ENCODE measurements at regions not wholly inside any gene's neighbourhood (a gene's known extent, or its start where the extent isn't known, plus 50 kb on each side); places are given as distances from the start of the nearest gene placed in this dataset.

DNA sequence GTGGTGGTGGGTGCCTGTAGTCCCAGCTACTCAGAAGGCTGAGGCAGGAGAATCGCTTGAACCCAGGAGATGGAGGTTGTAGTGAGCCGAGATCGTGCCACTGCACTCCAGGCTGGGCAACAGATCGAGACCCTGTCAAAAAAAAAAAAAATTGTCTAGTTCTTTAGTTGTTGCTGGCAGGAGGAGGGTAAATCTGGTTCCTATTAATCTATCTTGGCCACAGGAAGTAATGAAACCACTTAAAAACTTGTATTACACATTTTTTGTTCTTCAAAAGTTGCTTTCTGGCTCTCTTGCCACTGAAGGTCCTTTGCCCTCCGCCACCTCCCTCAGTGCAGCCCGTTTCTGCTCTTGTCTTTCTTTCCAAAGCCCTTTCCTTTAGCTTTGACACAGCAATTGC, 102.9 kb upstream of the ARSJ start:
- TF ChIP-seq, protein P1, sequence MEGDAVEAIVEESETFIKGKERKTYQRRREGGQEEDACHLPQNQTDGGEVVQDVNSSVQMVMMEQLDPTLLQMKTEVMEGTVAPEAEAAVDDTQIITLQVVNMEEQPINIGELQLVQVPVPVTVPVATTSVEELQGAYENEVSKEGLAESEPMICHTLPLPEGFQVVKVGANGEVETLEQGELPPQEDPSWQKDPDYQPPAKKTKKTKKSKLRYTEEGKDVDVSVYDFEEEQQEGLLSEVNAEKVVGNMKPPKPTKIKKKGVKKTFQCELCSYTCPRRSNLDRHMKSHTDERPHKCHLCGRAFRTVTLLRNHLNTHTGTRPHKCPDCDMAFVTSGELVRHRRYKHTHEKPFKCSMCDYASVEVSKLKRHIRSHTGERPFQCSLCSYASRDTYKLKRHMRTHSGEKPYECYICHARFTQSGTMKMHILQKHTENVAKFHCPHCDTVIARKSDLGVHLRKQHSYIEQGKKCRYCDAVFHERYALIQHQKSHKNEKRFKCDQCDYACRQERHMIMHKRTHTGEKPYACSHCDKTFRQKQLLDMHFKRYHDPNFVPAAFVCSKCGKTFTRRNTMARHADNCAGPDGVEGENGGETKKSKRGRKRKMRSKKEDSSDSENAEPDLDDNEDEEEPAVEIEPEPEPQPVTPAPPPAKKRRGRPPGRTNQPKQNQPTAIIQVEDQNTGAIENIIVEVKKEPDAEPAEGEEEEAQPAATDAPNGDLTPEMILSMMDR (IDR thresholded peaks at IDR 0.05 in 4 of 5, conservative IDR thresholded peaks at IDR 0.05 in 1 of 5) = no peak
- no peak for TF ChIP-seq POLR2A (IDR thresholded peaks at IDR 0.05)

All from gastrocnemius medialis (tissue), 4 donors.